Osteoblast (primary cell): ENCODE measurements at regions not wholly inside any gene's neighbourhood (a gene's known extent, or its start where the extent isn't known, plus 50 kb on each side); places are given as distances from the start of the nearest gene placed in this dataset.

ENCODE experiments used
- DNase-seq: peaks from one replicate; pipeline ENCODE4 v3.0.0; 2011; ENCODE audit warnings: low spot score, mixed read lengths; ENCODE audit not compliant: insufficient read length; ENCODE audit errors: missing footprints
- H2AFZ ChIP-seq: 2 replicates; pipeline ENCODE4 v1.6.0; 2011; ENCODE audit warnings: mild to moderate bottlenecking, low read length
- H3K27ac ChIP-seq: 2 replicates; pipeline ENCODE4 v1.5.1; 2011; ENCODE audit warnings: mild to moderate bottlenecking, low read depth, low read length, moderate library complexity
- H3K27me3 ChIP-seq: 2 replicates; pipeline ENCODE4 v1.6.0; 2012; ENCODE audit warnings: mild to moderate bottlenecking, control low read depth, inconsistent platforms, low read length, moderate library complexity; ENCODE audit not compliant: insufficient read depth
- H3K36me3 ChIP-seq: 2 replicates; pipeline ENCODE4 v1.5.1; 2011; ENCODE audit warnings: mild to moderate bottlenecking, low read length, control low read depth, moderate library complexity; ENCODE audit not compliant: insufficient read depth
- H3K4me1 ChIP-seq: 2 replicates; pipeline ENCODE4 v1.5.1; 2011; ENCODE audit warnings: mild to moderate bottlenecking, low read length, control low read depth, moderate library complexity; ENCODE audit not compliant: insufficient read depth
- H3K4me2 ChIP-seq: 2 replicates; pipeline ENCODE4 v1.6.0; 2011; ENCODE audit warnings: mild to moderate bottlenecking, low read length; ENCODE audit not compliant: insufficient read depth
- H3K4me3 ChIP-seq: fragments of 200-600 bp; sonication (generic); 3 replicates; pipeline ENCODE4 v1.5.1; 2012; ENCODE audit warnings: mild to moderate bottlenecking, low read length, inconsistent platforms; ENCODE audit not compliant: insufficient read depth
- H3K79me2 ChIP-seq: 2 replicates; pipeline ENCODE4 v1.6.0; 2012; ENCODE audit warnings: mild to moderate bottlenecking, low read length, control low read depth, inconsistent platforms; ENCODE audit not compliant: insufficient read depth
- H3K9me3 ChIP-seq: 2 replicates; pipeline ENCODE4 v1.5.1; 2011; ENCODE audit warnings: low read depth, low read length, control low read depth
- H4K20me1 ChIP-seq: 2 replicates; pipeline ENCODE4 v1.6.0; 2012; ENCODE audit warnings: mild to moderate bottlenecking, low read length, control low read depth; ENCODE audit not compliant: insufficient read depth
- CTCF ChIP-seq: IDR thresholded peaks from 2 replicates; pipeline ENCODE4 v1.5.1; 2011; ENCODE audit warnings: mild to moderate bottlenecking, low read depth, low read length, moderate library complexity; ENCODE audit errors: extremely low read depth

DNA sequence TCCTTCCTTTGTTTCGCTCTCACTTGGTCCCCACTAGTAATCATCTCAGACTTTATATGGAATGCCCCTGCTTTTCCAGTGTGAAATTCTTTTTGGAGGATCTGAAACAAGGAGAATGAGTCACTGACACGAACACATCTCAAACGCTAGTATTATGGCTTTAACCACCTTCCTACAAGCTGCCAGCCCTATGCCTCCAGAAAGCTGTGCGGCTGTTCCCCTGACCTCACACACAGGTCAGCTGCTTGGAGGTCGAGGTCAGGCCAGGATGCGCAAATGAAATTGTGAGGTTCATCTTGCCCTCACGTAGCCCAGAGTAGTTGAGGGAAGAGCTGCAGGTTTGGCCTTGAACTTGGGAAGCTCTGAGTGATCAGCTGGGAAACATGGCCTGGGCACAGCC is 449.8 kb downstream of the FGF9 start:
- Histone ChIP-seq H3K27ac (no peak overlapping the region), H3K79me2 (no peaks in the 10 kb centered on the region), H3K4me1 (no peaks in the 10 kb centered on the region), H2AFZ (no peak overlapping the region), H3K27me3 (no peaks in the 10 kb centered on the region), H3K4me3 (no peak overlapping the region), H4K20me1 (no peaks in the 10 kb centered on the region), H3K36me3 (no peaks in the 10 kb centered on the region), H3K9me3 (peaks cover 2% of the 10 kb centered on the region), H3K4me2 (no peak overlapping the region)
- TF ChIP-seq CTCF = no peak
- no peak for DNase-seq

GRCh38 chr13:22121146-22121739 is 450.4 kb downstream of the FGF9 start:
- no peaks in the 10 kb centered on the region for H3K36me3 ChIP-seq
- no peaks in the 10 kb centered on the region for H3K79me2 ChIP-seq
- TF ChIP-seq CTCF = no peak
- H3K27me3 ChIP-seq = no peaks in the 10 kb centered on the region
- peaks cover 2% of the 10 kb centered on the region for H3K9me3 ChIP-seq
- H4K20me1 ChIP-seq = no peaks in the 10 kb centered on the region
- H3K4me3 ChIP-seq = no peak overlapping the region
- no peak for DNase-seq
- H3K4me2 ChIP-seq = no peak overlapping the region
- H3K4me1 ChIP-seq = no peaks in the 10 kb centered on the region
- no peak overlapping the region for H3K27ac ChIP-seq
- no peak overlapping the region for H2AFZ ChIP-seq

DNA sequence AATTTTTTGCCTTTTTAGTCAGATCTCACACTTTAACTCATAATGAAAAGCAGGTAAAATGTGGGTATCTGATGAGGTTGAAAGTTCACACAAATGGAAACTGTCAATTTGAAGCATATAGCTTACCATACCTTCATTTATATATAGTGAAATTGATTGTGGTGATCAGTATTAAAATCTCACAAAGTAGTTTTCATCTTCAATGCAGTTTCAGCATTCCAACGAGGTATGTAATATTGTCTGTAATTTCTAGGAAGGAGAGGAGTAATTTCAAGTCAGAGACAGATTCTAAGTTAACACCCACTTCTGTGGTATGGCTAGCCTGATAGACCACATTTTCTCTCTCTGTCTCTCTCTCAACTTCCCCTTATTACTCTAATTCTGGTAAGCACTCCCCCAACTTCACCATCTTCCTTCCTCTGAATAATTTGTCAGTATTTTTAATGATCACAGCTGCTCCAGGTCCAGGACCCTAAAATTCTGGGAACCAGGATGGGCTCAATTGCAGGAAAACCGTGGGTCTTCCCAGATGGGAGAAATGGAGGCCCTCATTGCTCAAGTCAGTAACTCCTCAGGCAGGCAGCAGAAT is 455.7 kb downstream of the FGF9 start:
- no peak for DNase-seq
- H4K20me1 ChIP-seq = no peaks in the 10 kb centered on the region

More for the DNA sequence above, 455.7 kb downstream of the FGF9 start:
- H3K4me2 ChIP-seq = no peak overlapping the region
- no peak overlapping the region for H2AFZ ChIP-seq
- TF ChIP-seq CTCF = no peak
- no peak overlapping the region for H3K4me3 ChIP-seq
- no peaks in the 10 kb centered on the region for H3K79me2 ChIP-seq
- peaks cover 3% of the 10 kb centered on the region for H3K9me3 ChIP-seq
- no peaks in the 10 kb centered on the region for H3K4me1 ChIP-seq
- H3K36me3 ChIP-seq = no peaks in the 10 kb centered on the region
- no peaks in the 10 kb centered on the region for H3K27me3 ChIP-seq
- no peak overlapping the region for H3K27ac ChIP-seq
